ENCODE measurements at regions not wholly inside any gene's neighbourhood (a gene's known extent, or its start where the extent isn't known, plus 50 kb on each side); places are given as distances from the start of the nearest gene placed in this dataset.
"Not testable (repeated sequence)": the region's sequence is repeated elsewhere in the genome, so short reads cannot be mapped to it uniquely, and the experiment has no call there.

DNA sequence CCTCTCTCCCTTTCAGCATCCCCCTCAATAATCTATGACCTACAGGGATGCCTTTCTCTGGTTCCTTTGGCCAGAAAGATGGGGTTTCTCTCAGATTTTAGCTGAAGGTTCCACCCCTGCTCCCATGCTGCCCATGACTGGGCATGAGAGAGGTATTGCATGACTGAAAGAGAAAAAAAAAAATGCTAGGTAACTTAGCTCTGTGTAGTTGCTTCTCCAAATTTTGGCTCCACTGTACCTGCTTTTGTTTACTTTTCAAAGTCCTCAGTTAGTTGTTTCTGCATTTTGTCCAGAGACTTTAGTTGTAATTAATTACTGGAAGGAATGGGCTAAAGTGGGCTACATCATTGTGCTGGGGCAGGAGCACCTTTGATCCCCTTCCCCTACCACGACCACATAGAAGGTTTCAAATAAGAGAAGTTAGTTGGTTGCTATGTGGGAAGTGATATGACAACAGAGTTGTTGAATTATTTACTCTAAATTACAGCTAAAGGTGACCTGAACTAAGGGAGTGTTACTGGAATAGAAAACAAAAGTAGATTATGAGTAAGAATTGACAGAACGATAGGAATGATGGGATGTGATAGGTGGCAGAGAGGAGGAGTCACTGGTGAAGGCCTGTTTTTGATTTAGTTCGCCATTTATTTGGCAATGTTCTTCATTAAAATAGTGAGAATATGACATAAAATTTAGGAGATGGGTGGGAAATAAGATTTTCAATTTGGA is 605.4 kb upstream of the NR2F2 start:
- DNase-seq, result no peak

DNA sequence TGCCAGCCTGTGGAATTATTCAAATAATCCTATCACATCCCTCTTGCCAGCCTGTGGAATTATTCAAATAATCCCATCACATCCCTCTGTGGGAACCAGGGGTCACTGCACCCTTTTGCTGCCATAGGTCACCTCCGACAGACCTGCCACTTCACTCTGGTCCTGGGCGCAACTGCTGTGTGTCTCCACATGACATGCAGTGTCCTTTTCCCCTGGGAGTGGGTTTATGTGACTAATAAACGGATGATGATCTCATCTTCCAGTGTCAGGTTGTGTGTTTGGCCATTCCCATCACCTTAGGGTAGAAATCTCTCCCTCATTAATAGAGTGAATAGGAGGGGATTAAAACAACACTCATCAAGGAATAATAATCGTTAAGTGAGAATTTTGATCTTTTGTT is 603.6 kb upstream of the NR2F2 start:
- no peak for DNase-seq

DNA sequence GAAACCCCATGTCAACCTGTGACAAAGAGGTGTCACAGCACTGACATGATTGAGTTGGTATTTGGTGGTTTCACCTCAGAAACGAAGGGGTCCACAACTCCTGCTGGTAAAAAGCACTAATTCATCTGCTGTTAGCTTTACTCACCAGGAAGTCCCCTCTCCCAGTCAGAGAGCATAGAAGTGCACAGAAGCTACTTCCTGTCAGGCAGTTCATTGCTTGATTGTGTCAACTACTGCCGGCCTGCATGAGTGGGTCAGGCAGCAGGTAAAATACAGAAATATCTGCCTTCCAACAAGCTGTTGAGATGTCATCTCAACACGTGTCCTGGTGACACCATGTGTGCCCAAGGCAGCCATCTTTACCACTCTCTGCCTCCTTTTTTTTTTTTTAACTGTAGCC is 596.6 kb upstream of the NR2F2 start:
- no peak for DNase-seq

DNA sequence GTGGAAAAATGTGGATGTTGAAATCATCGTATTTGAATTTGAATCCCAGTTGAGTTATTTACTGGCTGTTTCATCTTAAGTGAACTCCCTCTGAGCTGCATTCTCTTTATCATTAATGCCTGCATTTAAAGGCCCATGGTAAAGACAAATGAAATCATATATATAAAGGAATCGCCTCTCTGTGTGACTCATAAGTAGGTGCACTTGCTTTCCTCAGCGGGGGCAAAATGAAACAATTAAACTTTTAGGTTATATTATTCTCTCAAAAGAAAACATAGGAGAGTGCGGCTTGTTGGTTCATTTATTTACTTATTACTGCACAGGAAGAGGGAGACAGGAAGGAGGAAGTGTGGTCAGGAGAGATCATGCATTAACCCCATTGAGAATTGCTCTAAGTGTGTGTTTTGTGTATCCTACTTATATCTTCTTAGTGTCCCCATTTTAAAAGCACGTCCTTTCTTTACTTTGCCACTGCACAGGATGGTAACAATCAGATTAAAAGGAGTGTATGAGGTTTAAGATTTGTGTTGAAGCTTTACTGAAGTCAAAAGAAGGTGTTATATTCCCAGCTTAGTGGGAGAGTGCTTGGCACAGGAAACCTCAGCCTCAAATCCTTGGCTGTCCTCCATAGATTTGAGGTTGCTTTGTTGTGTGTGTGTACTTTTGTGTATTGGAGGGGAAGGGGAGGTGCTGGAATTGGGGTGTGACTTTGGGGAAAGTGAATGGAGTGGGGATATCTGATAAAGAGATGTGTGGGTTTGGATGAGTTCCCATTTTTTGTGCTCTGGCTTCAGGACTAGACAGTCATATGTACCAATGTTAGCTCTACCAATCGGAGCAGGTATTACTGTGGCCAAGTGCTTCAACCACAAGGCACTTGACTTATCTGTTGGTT is 595.8 kb upstream of the NR2F2 start:
- DNase-seq, result no peak

DNA sequence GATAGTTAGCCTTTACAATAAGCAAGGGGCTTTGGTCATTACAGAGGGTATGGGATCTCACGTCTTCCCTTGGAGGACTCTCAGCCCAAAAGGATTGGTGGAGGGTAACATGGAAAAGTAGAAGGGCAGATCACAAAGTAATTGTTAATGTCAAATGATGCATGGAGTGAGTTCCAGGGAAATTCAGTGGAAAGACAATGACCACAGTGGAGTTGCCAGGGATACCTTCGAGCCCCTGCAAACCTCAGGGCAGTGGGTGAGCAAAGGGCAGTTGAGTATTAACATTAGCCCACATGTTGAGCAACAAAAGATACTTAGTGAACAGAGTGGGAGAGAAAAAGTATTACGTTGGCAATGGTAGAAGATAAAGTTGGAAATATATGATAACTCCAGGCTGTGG is 593.4 kb upstream of the NR2F2 start:
- no peak for DNase-seq

DNA sequence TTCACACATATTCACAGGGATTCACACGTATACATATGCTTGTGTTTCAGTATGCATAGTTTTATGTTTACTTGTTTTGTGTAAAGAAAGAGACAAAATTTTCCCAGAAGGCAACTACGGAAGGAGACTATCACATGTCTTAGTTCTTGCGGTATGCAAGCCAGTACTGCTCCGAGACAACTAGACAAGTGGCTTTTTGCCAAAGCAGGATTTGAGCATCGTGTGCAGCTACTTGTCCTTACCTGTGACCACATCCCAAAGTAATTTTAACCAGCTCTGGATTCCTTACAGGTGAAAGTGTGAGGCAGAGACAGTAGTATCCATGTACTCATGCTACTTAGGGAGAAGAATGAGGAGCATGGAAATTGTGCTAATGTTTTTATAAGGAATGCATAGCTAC is 591.4 kb upstream of the NR2F2 start:
- DNase-seq, result no peak

DNA sequence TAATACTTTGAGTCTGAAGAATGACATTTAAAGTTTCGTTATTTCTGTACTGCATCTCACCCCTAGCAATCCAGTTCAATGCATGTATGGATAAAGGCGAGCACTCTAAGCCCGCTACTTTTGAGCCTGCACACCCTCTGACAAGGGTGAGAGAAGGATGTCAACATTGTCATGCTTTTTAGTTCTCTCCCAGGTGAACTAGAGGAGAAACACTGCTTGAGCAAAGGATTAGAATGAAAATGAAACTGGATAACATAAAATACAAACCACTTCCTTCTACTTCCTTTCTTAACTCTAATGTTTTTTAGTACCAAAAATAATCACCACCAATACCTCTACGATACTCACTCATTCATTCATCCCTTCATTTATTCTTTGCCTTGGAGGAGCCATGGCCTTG is 588.7 kb upstream of the NR2F2 start:
- DNase-seq, result no peak

DNA sequence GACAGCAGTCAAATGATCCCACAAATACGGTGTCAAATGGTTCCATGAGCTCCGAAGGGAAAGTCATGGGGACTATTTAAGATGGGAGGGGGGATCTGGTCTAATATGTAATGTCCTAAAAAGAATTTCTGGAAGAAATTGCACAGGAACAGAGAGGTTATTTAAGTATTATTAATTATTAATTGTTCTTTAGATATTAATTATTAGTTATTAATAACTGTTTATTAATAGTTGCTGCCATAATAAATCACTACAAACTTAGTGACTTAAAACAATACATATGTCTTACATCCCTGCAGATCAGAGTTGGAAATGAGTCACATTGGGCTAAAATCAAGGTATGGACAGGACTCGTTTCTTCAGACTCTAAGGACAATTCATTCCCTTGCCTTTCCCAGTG is 588.2 kb upstream of the NR2F2 start:
- no peak for DNase-seq

DNA sequence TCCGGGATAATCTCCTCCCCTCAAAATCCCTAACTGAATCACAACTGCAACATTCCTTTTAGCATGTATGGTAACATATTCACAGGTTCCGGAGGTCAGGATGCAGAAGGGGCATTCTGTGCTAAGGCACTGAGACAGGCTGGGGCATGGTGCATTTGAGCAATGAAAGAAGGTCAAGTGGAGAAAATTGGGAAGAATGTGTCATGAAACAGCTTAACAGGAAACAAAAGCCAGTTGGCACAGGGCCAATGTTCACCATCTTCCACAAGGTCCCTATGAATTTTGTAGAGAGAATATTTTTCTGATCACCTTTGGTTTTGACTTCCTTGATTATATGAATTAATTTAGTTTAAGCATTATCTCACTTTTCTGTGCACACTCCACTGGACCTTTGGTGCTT is 587.7 kb upstream of the NR2F2 start:
- no peak for DNase-seq

DNA sequence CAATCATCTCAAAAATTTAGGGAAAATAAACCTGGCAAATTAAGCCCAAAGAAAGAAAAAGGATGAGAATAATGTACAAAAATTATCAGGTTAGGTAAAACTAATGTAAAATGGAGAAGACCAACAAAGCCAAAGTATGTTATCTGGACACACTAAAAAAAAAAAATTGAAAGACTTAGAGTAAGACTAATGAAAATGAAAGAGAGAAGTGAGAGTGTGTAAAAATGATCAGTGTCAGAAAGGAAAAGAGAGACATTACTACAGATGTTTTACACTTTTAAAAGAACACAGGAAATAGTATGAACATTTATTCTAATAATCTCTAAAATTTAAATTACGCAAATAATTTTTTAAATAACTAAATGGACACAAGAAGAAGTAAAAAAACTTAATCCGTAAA is 573.3 kb upstream of the NR2F2 start:
- no peak for DNase-seq

DNA sequence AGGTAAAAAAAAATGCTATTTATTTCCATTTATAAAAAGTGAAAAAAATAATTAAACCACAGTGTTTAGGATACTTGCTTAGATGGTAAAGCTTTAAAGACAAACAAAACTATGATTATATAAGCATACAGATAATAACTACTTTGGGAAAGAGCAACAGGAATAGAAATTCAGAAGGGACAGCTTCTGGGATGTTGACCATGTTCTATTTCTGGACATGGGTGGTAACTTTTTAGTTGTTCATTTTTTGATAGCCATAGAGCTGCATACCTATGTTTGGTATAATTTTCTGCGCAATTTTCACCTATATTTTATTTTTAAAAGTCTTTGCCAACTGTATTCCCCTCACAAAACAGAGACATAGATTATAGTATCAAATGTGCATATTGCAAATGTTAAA is 572.0 kb upstream of the NR2F2 start:
- DNase-seq, result no peak

DNA sequence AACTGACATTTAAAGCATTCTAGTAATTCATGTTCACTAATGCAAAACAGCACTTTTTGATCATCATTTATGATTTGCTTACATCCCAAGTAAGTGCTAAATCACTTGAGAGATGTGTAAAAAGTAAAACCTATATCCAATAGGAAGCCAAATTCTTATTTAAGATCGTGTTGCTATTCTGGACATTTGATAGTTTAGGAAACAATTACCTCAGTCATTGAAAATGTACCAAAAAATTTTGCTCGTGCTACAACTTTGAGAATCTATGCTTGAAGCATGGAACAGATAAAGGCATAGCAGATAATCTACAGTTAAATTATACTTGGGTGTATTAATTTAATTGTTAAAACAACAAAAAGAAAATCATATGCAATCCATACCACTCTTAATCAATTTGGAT is 571.6 kb upstream of the NR2F2 start:
- DNase-seq, result no peak

DNA sequence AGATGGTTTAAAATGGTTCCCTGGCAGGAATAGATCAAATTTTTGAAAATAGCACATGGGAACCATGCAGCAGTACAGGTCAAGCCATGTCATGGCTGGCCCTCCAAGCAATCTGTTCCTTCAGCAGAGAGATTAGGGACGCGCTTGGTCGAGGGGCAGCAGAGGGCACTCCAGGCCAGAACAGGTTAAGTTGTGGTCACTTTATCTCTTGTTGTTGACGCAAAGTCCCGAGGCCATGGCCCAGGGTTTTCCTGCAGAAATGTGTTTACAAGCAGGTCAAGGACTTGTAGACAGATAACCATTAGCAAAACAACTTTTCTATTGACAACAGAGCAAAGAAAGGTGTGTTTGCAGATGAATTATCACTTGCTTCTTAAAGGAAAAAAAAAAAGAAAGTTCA is 570.0 kb upstream of the NR2F2 start:
- peak; percentile 21 for DNase-seq

DNA sequence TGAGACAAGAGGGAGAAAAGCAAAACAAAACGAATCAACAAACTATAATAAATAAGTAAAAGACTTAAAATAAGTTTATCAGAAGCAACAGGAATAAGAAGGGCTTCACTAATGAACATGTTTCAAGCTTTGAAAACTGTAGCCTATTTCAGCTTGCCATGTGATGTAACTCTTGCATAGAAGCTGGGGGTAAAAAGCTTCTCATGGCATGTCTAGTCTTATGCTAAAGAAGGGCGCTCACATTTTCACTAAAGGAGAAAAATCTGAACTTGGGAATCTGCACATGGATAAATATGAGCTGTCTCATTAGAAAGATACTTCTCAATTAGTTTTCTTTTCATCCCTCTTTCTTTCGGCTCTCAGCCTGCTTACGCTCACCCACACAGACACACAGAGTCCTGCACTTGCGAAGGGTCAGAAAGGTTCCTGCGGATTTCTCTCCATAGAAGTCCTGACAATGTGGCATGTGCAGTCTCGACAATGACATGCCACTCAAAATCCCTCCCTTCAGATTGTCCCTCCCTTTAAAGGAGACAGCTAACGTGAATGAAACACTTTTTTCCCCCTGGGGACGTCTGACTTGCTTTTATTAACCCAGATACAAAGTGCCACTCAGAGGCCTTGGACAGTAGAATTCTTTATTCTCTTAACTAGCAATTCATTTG is 568.9 kb upstream of the NR2F2 start:
- DNase-seq, result peak; percentile 78

DNA sequence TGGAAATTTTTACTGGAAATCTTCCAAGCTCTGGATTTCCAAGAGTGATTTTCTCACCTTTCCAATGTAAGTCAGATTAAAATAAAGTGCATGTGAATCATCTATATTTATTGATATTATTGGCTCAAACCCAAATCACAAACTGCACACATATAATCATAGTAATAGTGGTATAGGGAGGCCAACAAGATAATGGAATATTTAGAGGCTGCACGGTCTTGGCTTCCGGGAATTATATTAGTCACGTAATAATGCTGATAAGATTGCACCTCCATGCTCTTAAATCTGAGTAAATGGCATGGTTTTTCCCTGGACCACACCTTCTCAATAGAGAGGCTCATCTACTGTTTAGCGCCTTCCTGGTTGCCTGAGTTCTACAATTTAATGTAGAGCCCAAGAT is 567.1 kb upstream of the NR2F2 start:
- no peak for DNase-seq

DNA sequence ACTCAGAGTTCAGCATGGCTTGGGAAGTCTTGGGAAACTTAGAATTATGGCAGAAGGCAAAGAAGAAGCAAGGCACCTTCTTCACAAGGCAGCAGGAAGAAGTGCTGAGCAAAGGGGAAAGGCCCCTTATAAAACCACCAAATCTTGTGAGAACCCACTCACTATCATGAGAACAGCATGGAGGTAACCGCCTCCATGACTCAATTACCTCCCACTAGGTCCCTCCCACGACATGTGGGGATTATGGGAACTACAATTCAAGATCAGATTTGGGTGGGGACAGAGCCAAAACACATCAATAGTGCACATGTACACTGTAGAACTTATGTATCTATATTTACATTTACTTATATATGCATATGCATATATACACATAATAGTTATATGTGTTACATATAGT is 565.3 kb upstream of the NR2F2 start:
- DNase-seq, result no peak

DNA sequence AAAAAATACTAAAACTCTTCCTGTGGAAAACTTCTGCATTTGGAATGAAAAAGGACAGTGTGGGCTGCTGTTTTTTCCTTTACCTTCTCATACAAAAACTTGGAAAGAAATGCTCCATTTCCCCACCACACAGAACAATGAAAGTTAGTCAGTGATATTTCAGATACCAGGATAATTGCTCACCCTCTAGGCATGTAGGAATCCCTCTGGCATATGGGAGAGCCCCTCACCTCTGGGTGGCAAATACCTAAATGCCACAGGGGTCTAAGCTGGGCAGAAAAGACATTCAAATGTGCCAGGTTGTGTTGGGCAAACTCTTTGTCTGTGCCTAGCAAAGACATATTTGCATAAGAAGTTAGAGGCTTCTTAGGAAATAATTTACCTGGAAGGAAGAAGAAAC is 560.3 kb upstream of the NR2F2 start:
- no peak for DNase-seq

DNA sequence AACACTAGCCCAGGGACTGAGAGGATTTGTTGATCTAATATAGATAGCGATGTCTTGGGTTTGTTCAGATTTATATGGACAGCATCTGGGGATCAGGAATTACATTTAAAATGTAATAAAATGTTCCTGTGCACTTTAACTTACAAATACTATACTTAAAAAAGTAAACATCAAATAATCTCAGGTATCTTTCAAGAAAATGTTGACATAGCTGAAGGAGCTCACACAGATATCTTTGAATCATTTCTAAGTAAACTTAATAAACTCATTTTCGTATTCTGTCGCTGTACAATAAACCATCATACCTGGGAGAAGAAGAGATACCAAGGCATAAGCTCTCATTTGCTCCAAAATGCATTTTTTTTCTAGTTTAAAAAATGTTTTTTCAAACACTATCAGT is 557.5 kb upstream of the NR2F2 start:
- no peak for DNase-seq

DNA sequence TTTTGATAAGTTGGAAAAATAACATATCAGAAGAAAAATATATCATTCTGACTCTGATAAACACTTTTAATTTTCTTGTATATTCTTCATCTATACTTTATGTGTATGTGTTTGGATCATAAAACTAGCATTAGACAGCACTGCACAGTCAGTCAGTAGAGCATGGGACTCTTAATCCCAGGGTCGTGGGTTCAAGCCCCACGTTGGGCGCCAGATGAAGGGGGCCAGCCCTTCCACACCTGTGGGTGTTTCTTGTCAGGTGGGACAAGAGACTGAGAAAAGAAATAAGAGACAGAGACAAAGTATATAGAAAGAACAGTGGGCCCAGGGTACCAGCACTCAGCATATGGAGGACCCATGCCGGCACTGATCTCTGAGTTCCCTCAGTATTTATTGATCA is 546.0 kb upstream of the NR2F2 start:
- no peak for DNase-seq

DNA sequence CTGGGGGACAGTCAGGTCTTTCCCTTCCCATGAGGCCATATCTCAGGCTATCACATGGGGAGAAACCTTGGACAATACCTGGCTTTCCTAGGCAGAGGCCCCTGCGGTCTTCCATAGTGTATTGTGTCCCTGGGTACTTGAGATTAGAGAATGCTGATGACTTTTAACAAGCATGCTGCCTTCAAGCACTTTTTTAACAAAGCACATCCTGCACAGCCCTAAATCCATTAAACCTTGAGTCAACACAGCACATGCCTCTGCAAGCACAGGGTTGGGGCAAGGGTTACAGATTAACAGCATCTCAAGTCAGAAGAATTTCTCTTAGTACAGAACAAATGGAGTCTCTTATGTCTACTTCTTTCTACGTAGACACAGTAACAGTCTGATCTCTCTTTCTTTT is 545.2 kb upstream of the NR2F2 start:
- not testable (repeated sequence) for DNase-seq

DNA sequence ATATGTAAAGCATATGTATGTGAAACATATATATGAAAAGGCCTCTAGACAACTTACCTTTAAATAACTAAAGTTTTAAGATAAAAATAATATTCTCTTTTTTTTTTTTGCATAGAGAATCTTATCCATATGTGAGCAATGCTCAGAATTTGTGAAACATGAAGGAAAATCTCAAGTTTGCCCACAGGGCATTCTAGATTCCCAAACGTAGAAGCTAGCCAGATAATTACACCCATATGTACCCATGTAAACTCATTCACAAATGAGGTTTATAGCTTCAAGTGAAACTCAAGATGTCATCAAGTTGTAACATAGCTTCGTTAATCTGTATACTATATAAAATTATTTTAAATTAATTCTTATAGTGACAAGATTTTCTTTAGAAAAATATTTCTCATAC is 537.3 kb upstream of the NR2F2 start:
- no peak for DNase-seq

DNA sequence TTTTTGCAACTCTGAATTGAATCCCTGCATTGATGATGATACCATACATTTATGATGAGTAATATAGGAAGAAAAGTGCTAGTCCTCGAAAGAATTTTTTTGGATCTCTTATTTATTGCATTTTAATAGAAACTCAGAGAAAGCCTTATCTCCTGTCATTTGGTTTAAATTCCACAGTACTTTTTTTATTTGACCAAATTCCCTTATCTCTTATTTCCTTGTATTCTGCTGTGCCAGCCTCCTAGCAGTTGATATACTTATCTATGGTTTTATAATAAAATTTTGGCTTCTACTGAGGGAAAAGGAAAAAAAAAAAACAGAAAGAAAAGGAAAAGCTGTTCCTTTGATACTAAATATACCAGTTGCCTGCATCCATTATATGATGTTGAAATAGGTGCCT is 535.1 kb upstream of the NR2F2 start:
- no peak for DNase-seq

DNA sequence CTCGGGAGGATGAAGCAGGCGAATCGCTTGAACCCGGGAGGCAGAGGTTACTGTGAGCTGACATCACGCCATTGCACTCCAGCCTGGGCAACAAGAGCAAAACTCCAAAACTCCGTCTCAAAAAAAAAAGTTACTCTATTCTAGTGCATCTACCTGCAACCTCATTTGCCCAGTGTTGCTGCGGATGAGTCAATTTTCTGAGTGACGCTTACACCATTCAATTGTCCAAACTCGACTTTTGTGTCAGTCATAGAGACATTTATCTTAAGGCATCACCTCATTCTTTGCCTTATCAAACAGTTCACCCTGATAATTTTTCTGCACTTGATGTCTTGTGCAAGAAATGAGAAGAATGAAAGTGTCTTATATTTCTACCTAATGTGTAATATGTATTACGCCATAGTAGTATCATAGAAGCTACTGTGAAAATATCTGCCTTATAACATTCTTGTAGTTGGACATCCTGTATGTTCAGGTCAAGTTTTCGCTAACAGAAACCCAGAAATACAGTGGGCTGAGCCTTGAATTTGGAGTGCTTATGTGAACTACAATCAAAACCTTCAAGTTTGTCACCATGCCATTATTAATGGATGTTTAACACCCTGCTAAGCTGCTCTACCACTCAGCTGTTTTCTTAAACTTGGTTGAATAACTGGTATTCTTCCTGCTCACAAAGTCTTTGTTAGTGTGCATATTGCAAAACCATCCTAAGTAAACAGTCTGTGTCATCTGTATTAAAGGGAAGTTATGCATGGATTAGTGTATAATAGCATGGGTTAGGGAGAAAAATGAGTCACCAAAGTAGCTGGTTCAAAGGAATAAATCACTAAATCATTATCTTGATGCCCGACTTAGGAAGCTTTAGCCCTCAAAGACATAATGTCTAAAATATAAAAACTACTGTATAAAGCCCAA is 531.0 kb upstream of the NR2F2 start:
- DNase-seq, result peak; percentile 7
